ENCODE measurements at regions not wholly inside any gene's neighbourhood (a gene's known extent, or its start where the extent isn't known, plus 50 kb on each side); places are given as distances from the start of the nearest gene placed in this dataset.
"Not testable (repeated sequence)": the region's sequence is repeated elsewhere in the genome, so short reads cannot be mapped to it uniquely, and the experiment has no call there.

GRCh38 chr2:140086964-140087363 is 1306.8 kb upstream of the NXPH2 start:
- Histone ChIP-seq H3K9ac (ENCODE audit: insufficient read length) (no peak overlapping the region), H3K36me3 (ENCODE audit: insufficient read depth, low read length) (no peaks in the 10 kb centered on the region), H3K4me3 (no peak overlapping the region), H3K27ac (no peak overlapping the region), H3K9me3 (ENCODE audit: low read depth, low read length) (no peaks in the 10 kb centered on the region)
- no peak for DNase-seq (ENCODE audit: low read depth, low spot score)
- TF ChIP-seq EZH2 (IDR thresholded peaks at IDR 0.05) = no peak

GRCh38 chr2:140085674-140086073 is 1305.5 kb upstream of the NXPH2 start:
- Histone ChIP-seq H3K9ac (ENCODE audit: insufficient read length) (no peak overlapping the region), H3K9me3 (ENCODE audit: low read depth, low read length) (no peaks in the 10 kb centered on the region), H3K4me3 (no peak overlapping the region), H3K27ac (no peak overlapping the region), H3K36me3 (ENCODE audit: insufficient read depth, low read length) (no peaks in the 10 kb centered on the region)
- no peak for DNase-seq (ENCODE audit: low read depth, low spot score)
- TF ChIP-seq EZH2 (IDR thresholded peaks at IDR 0.05) (no peak), POLR2AphosphoS5 (IDR thresholded peaks at IDR 0.05; ENCODE audit: borderline replicate concordance, low read depth, low read length) (no peak), FOXP2 (optimal IDR thresholded peaks at IDR 0.05; ENCODE audit: control extremely low read depth, extremely low read length, insufficient read depth) (no peak)

- Histone ChIP-seq H3K9me3 (ENCODE audit: low read depth, low read length) (no peaks in the 10 kb centered on the region), H3K27ac (no peak overlapping the region), H3K36me3 (ENCODE audit: insufficient read depth, low read length) (no peaks in the 10 kb centered on the region), H3K9ac (ENCODE audit: insufficient read length) (no peak overlapping the region), H3K4me3 (no peak overlapping the region)
- TF ChIP-seq FOXP2 (optimal IDR thresholded peaks at IDR 0.05; ENCODE audit: control extremely low read depth, extremely low read length, insufficient read depth) = no peak
- TF ChIP-seq POLR2AphosphoS5 (IDR thresholded peaks at IDR 0.05; ENCODE audit: borderline replicate concordance, low read depth, low read length) = no peak
- no peak for TF ChIP-seq EZH2 (IDR thresholded peaks at IDR 0.05)
- no peak for DNase-seq (ENCODE audit: low read depth, low spot score)
Observed at GRCh38 chr2:140079038-140079437, 1298.8 kb upstream of the NXPH2 start.

- H3K9me3 ChIP-seq (ENCODE audit: low read depth, low read length) = no peaks in the 10 kb centered on the region
- H3K27ac ChIP-seq = no peak overlapping the region
- H3K36me3 ChIP-seq (ENCODE audit: insufficient read depth, low read length) = no peaks in the 10 kb centered on the region
- no peak overlapping the region for H3K4me3 ChIP-seq
- TF ChIP-seq FOXP2 (optimal IDR thresholded peaks at IDR 0.05; ENCODE audit: control extremely low read depth, extremely low read length, insufficient read depth) (no peak), EZH2 (IDR thresholded peaks at IDR 0.05) (no peak), POLR2AphosphoS5 (IDR thresholded peaks at IDR 0.05; ENCODE audit: borderline replicate concordance, low read depth, low read length) (no peak)
- H3K9ac ChIP-seq (ENCODE audit: insufficient read length) = no peak overlapping the region
- DNase-seq (ENCODE audit: low read depth, low spot score) = no peak
Observed at GRCh38 chr2:140076164-140076563, 1296.0 kb upstream of the NXPH2 start.

GRCh38 chr2:140073763-140074162 is 1293.6 kb upstream of the NXPH2 start:
- not testable (repeated sequence) for H3K4me3 ChIP-seq; H3K36me3 ChIP-seq (ENCODE audit: insufficient read depth, low read length); DNase-seq (ENCODE audit: low read depth, low spot score); H3K9ac ChIP-seq (ENCODE audit: insufficient read length); H3K9me3 ChIP-seq (ENCODE audit: low read depth, low read length); H3K27ac ChIP-seq

GRCh38 chr2:140067661-140068060 is 1287.5 kb upstream of the NXPH2 start:
- H3K9me3 ChIP-seq (ENCODE audit: low read depth, low read length) = 0 out of 2 replicates have a peak, but pooled peaks cover 4% of the 10 kb centered on the region
- H3K36me3 ChIP-seq (ENCODE audit: insufficient read depth, low read length) = no peaks in the 10 kb centered on the region
- no peak overlapping the region for H3K4me3 ChIP-seq
- H3K9ac ChIP-seq (ENCODE audit: insufficient read length) = no peak overlapping the region
- H3K27ac ChIP-seq = no peak overlapping the region
- TF ChIP-seq EZH2 (IDR thresholded peaks at IDR 0.05) (no peak), POLR2AphosphoS5 (IDR thresholded peaks at IDR 0.05; ENCODE audit: borderline replicate concordance, low read depth, low read length) (no peak), FOXP2 (optimal IDR thresholded peaks at IDR 0.05; ENCODE audit: control extremely low read depth, extremely low read length, insufficient read depth) (no peak)
- DNase-seq (ENCODE audit: low read depth, low spot score) = no peak

- H3K36me3 ChIP-seq (ENCODE audit: insufficient read depth, low read length) = no peaks in the 10 kb centered on the region
- H3K27ac ChIP-seq = no peak overlapping the region
- H3K9me3 ChIP-seq (ENCODE audit: low read depth, low read length) = 0 out of 2 replicates have a peak, but pooled peaks cover 8% of the 10 kb centered on the region
- H3K4me3 ChIP-seq = no peak overlapping the region
- no peak for TF ChIP-seq POLR2AphosphoS5 (IDR thresholded peaks at IDR 0.05; ENCODE audit: borderline replicate concordance, low read depth, low read length)
- no peak for TF ChIP-seq EZH2 (IDR thresholded peaks at IDR 0.05)
- no peak for TF ChIP-seq FOXP2 (optimal IDR thresholded peaks at IDR 0.05; ENCODE audit: control extremely low read depth, extremely low read length, insufficient read depth)
- H3K9ac ChIP-seq (ENCODE audit: insufficient read length) = no peak overlapping the region
- DNase-seq (ENCODE audit: low read depth, low spot score) = no peak
Observed at GRCh38 chr2:140064243-140064642, 1284.1 kb upstream of the NXPH2 start.

GRCh38 chr2:140063356-140063755 is 1283.2 kb upstream of the NXPH2 start:
- Histone ChIP-seq H3K27ac (no peak overlapping the region), H3K9me3 (ENCODE audit: low read depth, low read length) (0 out of 2 replicates have a peak, but pooled peaks cover 8% of the 10 kb centered on the region), H3K9ac (ENCODE audit: insufficient read length) (no peak overlapping the region), H3K4me3 (no peak overlapping the region), H3K36me3 (ENCODE audit: insufficient read depth, low read length) (no peaks in the 10 kb centered on the region)
- DNase-seq (ENCODE audit: low read depth, low spot score) = no peak
- no peak for TF ChIP-seq POLR2AphosphoS5 (IDR thresholded peaks at IDR 0.05; ENCODE audit: borderline replicate concordance, low read depth, low read length)
- no peak for TF ChIP-seq FOXP2 (optimal IDR thresholded peaks at IDR 0.05; ENCODE audit: control extremely low read depth, extremely low read length, insufficient read depth)
- TF ChIP-seq EZH2 (IDR thresholded peaks at IDR 0.05) = no peak

- H3K9me3 ChIP-seq (ENCODE audit: low read depth, low read length) = 0 out of 2 replicates have a peak, but pooled peaks cover 8% of the 10 kb centered on the region
- no peak for TF ChIP-seq POLR2AphosphoS5 (IDR thresholded peaks at IDR 0.05; ENCODE audit: borderline replicate concordance, low read depth, low read length)
- H3K27ac ChIP-seq = no peak overlapping the region
- no peaks in the 10 kb centered on the region for H3K36me3 ChIP-seq (ENCODE audit: insufficient read depth, low read length)
- H3K9ac ChIP-seq (ENCODE audit: insufficient read length) = no peak overlapping the region
- H3K4me3 ChIP-seq = no peak overlapping the region
- no peak for DNase-seq (ENCODE audit: low read depth, low spot score)
Observed at GRCh38 chr2:140061240-140061639, 1281.0 kb upstream of the NXPH2 start.
